ENCODE measurements at regions not wholly inside any gene's neighbourhood (a gene's known extent, or its start where the extent isn't known, plus 50 kb on each side); places are given as distances from the start of the nearest gene placed in this dataset.

- TF ChIP-seq ESRRG (CRISPR knock-in tag; IDR thresholded peaks at IDR 0.05) (no peak), ZFP30 (CRISPR knock-in tag; IDR thresholded peaks at IDR 0.05) (no peak), CREB5 (CRISPR knock-in tag; IDR thresholded peaks at IDR 0.05; ENCODE audit: low read depth) (no peak), PPARA (CRISPR knock-in tag; IDR thresholded peaks at IDR 0.05; ENCODE audit: borderline replicate concordance) (no peak)
- ATAC-seq = no peak
Measured at GRCh38 chr19:30673336-30673735, 301.2 kb downstream of the ZNF536 start.

GRCh38 chr19:30672926-30673325 is 300.7 kb downstream of the ZNF536 start:
- TF ChIP-seq ZFP30 (CRISPR knock-in tag; IDR thresholded peaks at IDR 0.05) = no peak
- no peak for TF ChIP-seq POU6F1 (CRISPR knock-in tag; IDR thresholded peaks at IDR 0.05; ENCODE audit: borderline replicate concordance, low read depth)
- TF ChIP-seq GLIS3 (CRISPR knock-in tag; IDR thresholded peaks at IDR 0.05) = no peak
- no peak for TF ChIP-seq CSDC2 (CRISPR knock-in tag; IDR thresholded peaks at IDR 0.05)
- ATAC-seq = no peak

- no peak for ATAC-seq
- no peak for TF ChIP-seq PATZ1 (CRISPR knock-in tag; IDR thresholded peaks at IDR 0.05; ENCODE audit: borderline replicate concordance)
- no peak for TF ChIP-seq POU6F1 (CRISPR knock-in tag; IDR thresholded peaks at IDR 0.05; ENCODE audit: borderline replicate concordance, low read depth)
- no peak for TF ChIP-seq TCF4 (CRISPR knock-in tag; IDR thresholded peaks at IDR 0.05; ENCODE audit: borderline replicate concordance)
- TF ChIP-seq ISL1 (CRISPR knock-in tag; IDR thresholded peaks at IDR 0.05) = no peak
- no peak for TF ChIP-seq ARNTL (CRISPR knock-in tag; IDR thresholded peaks at IDR 0.05; ENCODE audit: borderline replicate concordance, low read depth)
- TF ChIP-seq BACH2 (CRISPR knock-in tag; IDR thresholded peaks at IDR 0.05; ENCODE audit: borderline replicate concordance) = no peak
- TF ChIP-seq SNAI2 (CRISPR knock-in tag; IDR thresholded peaks at IDR 0.05) = no peak
- no peak for TF ChIP-seq ZNF70 (CRISPR knock-in tag; IDR thresholded peaks at IDR 0.05)
- TF ChIP-seq ZFP3 (CRISPR knock-in tag; IDR thresholded peaks at IDR 0.05) = no peak
- TF ChIP-seq CSRNP3 (CRISPR knock-in tag; IDR thresholded peaks at IDR 0.05) = no peak
- no peak for TF ChIP-seq OSR1 (CRISPR knock-in tag; IDR thresholded peaks at IDR 0.05)
- no peak for TF ChIP-seq PPARA (CRISPR knock-in tag; IDR thresholded peaks at IDR 0.05; ENCODE audit: borderline replicate concordance)
- TF ChIP-seq ZNF565 (CRISPR knock-in tag; conservative IDR thresholded peaks at IDR 0.05; ENCODE audit: low read depth) = no peak
- TF ChIP-seq ZNF8 (CRISPR knock-in tag; IDR thresholded peaks at IDR 0.05) = no peak
- no peak for TF ChIP-seq TOX (CRISPR knock-in tag; IDR thresholded peaks at IDR 0.05; ENCODE audit: borderline replicate concordance)
- no peak for TF ChIP-seq ESRRG (CRISPR knock-in tag; IDR thresholded peaks at IDR 0.05)
Measured at GRCh38 chr19:30671622-30672051, 299.5 kb downstream of the ZNF536 start.

- no peak for TF ChIP-seq SNAI2 (CRISPR knock-in tag; IDR thresholded peaks at IDR 0.05)
- TF ChIP-seq ZNF8 (CRISPR knock-in tag; IDR thresholded peaks at IDR 0.05) = no peak
- TF ChIP-seq ARNTL (CRISPR knock-in tag; IDR thresholded peaks at IDR 0.05; ENCODE audit: borderline replicate concordance, low read depth) = no peak
- TF ChIP-seq PATZ1 (CRISPR knock-in tag; IDR thresholded peaks at IDR 0.05; ENCODE audit: borderline replicate concordance) = no peak
- no peak for TF ChIP-seq ZC3H10 (CRISPR knock-in tag; IDR thresholded peaks at IDR 0.05)
- TF ChIP-seq TOX (CRISPR knock-in tag; IDR thresholded peaks at IDR 0.05; ENCODE audit: borderline replicate concordance) = no peak
- no peak for TF ChIP-seq RARB (CRISPR knock-in tag; IDR thresholded peaks at IDR 0.05)
- no peak for TF ChIP-seq GLIS3 (CRISPR knock-in tag; IDR thresholded peaks at IDR 0.05)
- TF ChIP-seq TSHZ2 (CRISPR knock-in tag; IDR thresholded peaks at IDR 0.05) = no peak
- TF ChIP-seq OSR1 (CRISPR knock-in tag; IDR thresholded peaks at IDR 0.05) = no peak
- TF ChIP-seq ISL1 (CRISPR knock-in tag; IDR thresholded peaks at IDR 0.05) = no peak
- no peak for TF ChIP-seq CSDC2 (CRISPR knock-in tag; IDR thresholded peaks at IDR 0.05)
- TF ChIP-seq TCF4 (CRISPR knock-in tag; IDR thresholded peaks at IDR 0.05; ENCODE audit: borderline replicate concordance) = no peak
- no peak for TF ChIP-seq ZFP3 (CRISPR knock-in tag; IDR thresholded peaks at IDR 0.05)
- no peak for ATAC-seq
Measured at GRCh38 chr19:30671367-30671619, 299.1 kb downstream of the ZNF536 start.

Data from SK-N-SH treated with all-trans-retinoic acid at 6 μM for 48 hours (cell line).